Fibroblast of the conjunctiva (primary cell): ENCODE measurements at regions not wholly inside any gene's neighbourhood (a gene's known extent, or its start where the extent isn't known, plus 50 kb on each side); places are given as distances from the start of the nearest gene placed in this dataset.
"Not testable (repeated sequence)": the region's sequence is repeated elsewhere in the genome, so short reads cannot be mapped to it uniquely, and the experiment has no call there.

ENCODE experiments used
- DNase-seq: peaks from one replicate; pipeline ENCODE4 v3.0.0-alpha.2; 2010; ENCODE audit warnings: low read depth

- DNase-seq: no peak
These were observed 336.3 kb downstream of the RASEF start for GRCh38 chr9:82726424-82727276.

GRCh38 chr9:82729141-82729540 is 333.8 kb downstream of the RASEF start:
- DNase-seq: no peak

GRCh38 chr9:82729991-82730589 is 332.9 kb downstream of the RASEF start:
- DNase-seq: no peak

GRCh38 chr9:82732928-82733327 is 330.0 kb downstream of the RASEF start:
- DNase-seq: no peak

- no peak for DNase-seq
These were observed 326.8 kb downstream of the RASEF start for GRCh38 chr9:82736126-82736525.

DNA sequence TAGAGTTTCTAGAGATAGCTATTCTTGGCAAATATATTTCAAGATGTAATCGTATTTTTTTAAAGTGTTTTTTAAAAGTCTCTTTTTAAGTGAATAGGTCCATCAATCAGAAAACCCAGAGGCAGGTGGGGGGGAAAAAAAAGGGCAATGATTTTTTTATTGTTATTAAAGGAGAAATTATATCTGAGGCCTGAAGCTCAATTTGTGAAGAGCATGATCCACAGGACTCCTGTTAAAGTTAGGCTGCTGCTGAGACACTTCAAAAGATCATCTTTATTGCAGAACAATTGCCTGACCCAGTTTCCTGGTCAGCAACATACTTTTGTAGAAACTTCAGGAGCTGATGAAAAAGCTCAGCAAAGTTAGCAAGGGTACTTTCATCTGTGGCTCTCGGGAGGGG is 326.2 kb downstream of the RASEF start:
- DNase-seq: no peak

DNA sequence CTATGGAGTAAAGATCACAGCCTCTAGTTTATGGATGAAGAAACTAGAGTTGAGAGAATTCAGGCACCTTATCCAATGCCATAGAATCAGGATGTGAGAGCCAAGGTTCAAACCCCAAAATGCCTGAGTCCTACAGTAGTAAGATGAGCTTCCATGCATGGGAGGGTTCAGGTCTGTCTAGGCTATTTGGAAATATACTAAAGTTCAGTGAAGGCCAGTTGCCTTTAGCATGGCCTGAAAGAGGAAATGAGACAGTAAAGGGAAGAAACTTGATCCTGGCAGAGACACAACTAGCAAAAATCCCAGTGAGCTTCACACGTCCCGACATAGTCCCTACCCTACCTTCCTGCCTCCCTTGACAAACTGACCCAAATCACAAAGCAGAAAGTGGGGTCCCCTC is 317.0 kb downstream of the RASEF start:
- no peak for DNase-seq

- DNase-seq: no peak
These were observed 312.5 kb downstream of the RASEF start for GRCh38 chr9:82750411-82750913.

GRCh38 chr9:82757924-82758323 is 305.0 kb downstream of the RASEF start:
- no peak for DNase-seq

- no peak for DNase-seq
These were observed 301.9 kb downstream of the RASEF start for GRCh38 chr9:82761027-82761426.

- DNase-seq: no peak
These were observed 301.0 kb downstream of the RASEF start for GRCh38 chr9:82761956-82762355.

GRCh38 chr9:82763656-82764055 is 299.3 kb downstream of the RASEF start:
- no peak for DNase-seq

- DNase-seq: no peak
These were observed 298.8 kb downstream of the RASEF start for GRCh38 chr9:82764061-82764668.

DNA sequence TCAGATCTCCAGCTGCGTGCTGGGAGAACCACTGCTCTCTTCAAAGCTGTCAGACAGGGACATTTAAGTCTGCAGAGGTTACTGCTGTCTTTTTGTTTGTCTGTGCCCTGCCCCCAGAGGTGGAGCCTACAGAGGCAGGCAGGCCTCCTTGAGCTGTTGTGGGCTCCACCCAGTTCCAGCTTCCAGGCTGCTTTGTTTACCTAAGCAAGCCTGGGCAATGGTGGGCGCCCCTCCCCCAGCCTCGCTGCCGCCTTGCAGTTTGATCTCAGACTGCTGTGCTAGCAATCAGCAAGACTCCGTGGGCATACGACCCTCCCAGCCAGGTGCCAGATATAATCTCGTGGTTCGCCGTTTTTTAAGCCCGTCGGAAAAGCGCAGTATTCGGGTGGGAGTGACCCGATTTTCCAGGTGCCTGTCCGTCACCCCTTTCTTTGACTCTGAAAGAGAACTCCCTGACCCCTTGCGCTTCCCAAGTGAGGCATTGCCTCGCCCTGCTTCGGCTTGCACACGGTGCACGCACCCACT is 288.2 kb downstream of the RASEF start:
- not testable (repeated sequence) for DNase-seq

GRCh38 chr9:82776508-82776907 is 286.4 kb downstream of the RASEF start:
- DNase-seq: no peak

GRCh38 chr9:82777366-82777765 is 285.6 kb downstream of the RASEF start:
- no peak for DNase-seq

- not testable (repeated sequence) for DNase-seq
These were observed 284.0 kb downstream of the RASEF start for GRCh38 chr9:82778923-82779322.

GRCh38 chr9:82780017-82780416 is 282.9 kb downstream of the RASEF start:
- no peak for DNase-seq

DNA sequence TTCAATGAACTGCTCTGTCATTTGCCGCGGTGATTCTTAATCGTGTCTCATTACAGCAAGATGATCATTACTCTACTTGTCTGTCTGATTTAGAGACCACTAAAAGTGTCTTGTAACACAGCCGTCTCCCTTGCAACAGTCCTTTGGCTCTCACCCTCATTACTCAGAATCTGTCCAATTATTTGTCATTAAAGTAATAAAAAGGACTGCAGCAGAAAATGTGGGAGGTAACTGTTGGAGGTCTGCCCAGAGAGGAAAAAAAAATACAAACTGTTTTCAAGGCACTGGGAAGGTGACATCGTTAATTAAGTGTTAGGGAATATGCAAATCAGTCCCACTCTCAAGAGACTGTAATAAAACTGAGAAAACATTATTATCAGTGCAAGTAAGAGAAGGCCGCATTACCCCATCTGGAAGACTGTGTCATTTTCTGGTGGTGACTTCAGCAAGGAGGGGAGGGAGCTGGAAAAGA is 281.0 kb downstream of the RASEF start:
- no peak for DNase-seq

- no peak for DNase-seq
These were observed 279.9 kb downstream of the RASEF start for GRCh38 chr9:82783045-82783444.

DNA sequence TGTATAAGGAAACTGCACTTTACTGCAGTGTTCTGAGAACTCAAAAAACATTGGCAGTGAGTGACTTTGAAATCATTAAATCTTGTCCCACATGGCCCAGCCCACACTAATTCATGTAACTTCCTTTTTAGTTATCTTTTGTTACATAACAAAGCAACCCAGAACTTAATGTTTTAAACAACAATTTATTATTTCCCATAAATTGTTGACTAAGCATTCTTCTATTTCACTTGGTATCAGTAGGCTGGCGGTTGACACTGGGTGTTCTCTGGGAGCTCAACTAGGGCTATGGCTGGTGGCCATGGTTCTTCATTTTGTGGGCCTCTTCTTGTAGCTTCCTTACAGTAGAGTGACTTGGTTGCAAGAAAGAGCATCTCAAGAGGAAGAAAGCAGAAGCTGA is 278.4 kb downstream of the RASEF start:
- DNase-seq: no peak

GRCh38 chr9:82789155-82789824 is 273.7 kb downstream of the RASEF start:
- no peak for DNase-seq
